H1 (cell line): ENCODE measurements at regions not wholly inside any gene's neighbourhood (a gene's known extent, or its start where the extent isn't known, plus 50 kb on each side); places are given as distances from the start of the nearest gene placed in this dataset.

Experiments
- CTCF ChIA-PET: fragments of 300-600 bp; sonication (Branson Sonifier 250); formaldehyde crosslinking; loops from one replicate; lab custom pipeline; 2021; ENCODE audit not compliant: partially characterized antibody; lab: Charles Lee
- POLR2A ChIA-PET: fragments of 300-600 bp; sonication (Branson Sonifier 250); formaldehyde crosslinking; loops from one replicate; lab custom pipeline; 2021; ENCODE audit warnings: inconsistent platforms; ENCODE audit not compliant: partially characterized antibody; lab: Charles Lee
- DNase-seq, 2 experiments: peaks; one replicate each; pipeline versions ENCODE4 v3.0.0 to v3.0.0-alpha.2; 2010 to 2022; ENCODE audit warnings: low spot score in 2 of 2, low read depth in 1 of 2, mixed read lengths in 1 of 2
- FAIRE-seq: peaks from 2 replicates; lab custom pipeline; 2011; peaks lifted over from hg19 to GRCh38; lab: Jason Lieb, UNC
- H2AFZ ChIP-seq: 2 replicates; pipeline ENCODE4 v1.8.1; 2012; ENCODE audit warnings: low read length, inconsistent platforms
- H2AK5ac ChIP-seq: 2 replicates; pipeline ENCODE4 v1.6.1; 2013; ENCODE audit warnings: low read depth, low read length
- H2BK120ac ChIP-seq: replicated peaks from 2 replicates; pipeline ENCODE3; 2013; ENCODE audit warnings: low read depth, low read length, inconsistent platforms
- H2BK12ac ChIP-seq: 2 replicates; pipeline ENCODE4 v1.6.1; 2013; ENCODE audit warnings: low read depth, low read length
- H2BK15ac ChIP-seq: 2 replicates; pipeline ENCODE4 v1.6.1; 2013; ENCODE audit warnings: low read length
- H2BK20ac ChIP-seq: 2 replicates; pipeline ENCODE4 v1.6.1; 2013; ENCODE audit warnings: low read length
- H2BK5ac ChIP-seq: 2 replicates; pipeline ENCODE4 v1.6.1; 2013; ENCODE audit warnings: low read depth, low read length
- H3K14ac ChIP-seq: 2 replicates; pipeline ENCODE4 v1.6.1; 2013; ENCODE audit warnings: inconsistent platforms; ENCODE audit not compliant: insufficient read length
- H3K18ac ChIP-seq: 2 replicates; pipeline ENCODE4 v1.6.1; 2013; ENCODE audit warnings: low read length; ENCODE audit errors: extremely low read depth
- H3K23ac ChIP-seq: 2 replicates; pipeline ENCODE4 v1.6.1; 2013; ENCODE audit warnings: inconsistent platforms; ENCODE audit not compliant: insufficient read length
- H3K23me2 ChIP-seq: 2 replicates; pipeline ENCODE4 v1.6.1; 2013; ENCODE audit warnings: low read depth, low read length
- H3K27ac ChIP-seq: 2 replicates; pipeline ENCODE4 v1.6.1; 2011; ENCODE audit warnings: low read depth, low read length, inconsistent platforms
- H3K27me3 ChIP-seq, 4 experiments: replicated peaks in 1 of 4; 1 replicate in 1 of 4; 2 replicates in 3 of 4; pipeline versions ENCODE4 v1.6.1 to v1.8.1; 2011 to 2013; ENCODE audit warnings: low read length in 3 of 4, mild to moderate bottlenecking in 3 of 4, inconsistent platforms in 2 of 4, mixed read lengths in 2 of 4, moderate library complexity in 1 of 4; ENCODE audit not compliant: control insufficient read depth in 3 of 4, insufficient read depth in 3 of 4; ENCODE audit errors: extremely low read depth in 1 of 4
- H3K36me3 ChIP-seq, 4 experiments: 2 replicates each; pipeline versions ENCODE4 v1.6.1 to v1.8.1; 2011 to 2013; ENCODE audit warnings: mild to moderate bottlenecking in 4 of 4, low read length in 3 of 4, moderate library complexity in 2 of 4, control low read depth in 1 of 4, inconsistent platforms in 1 of 4; ENCODE audit not compliant: insufficient read depth in 4 of 4, control insufficient read depth in 2 of 4
- H3K4ac ChIP-seq: replicated peaks from 2 replicates; pipeline ENCODE3; 2013; ENCODE audit warnings: low read length, low read depth, mixed read lengths, inconsistent platforms; ENCODE audit not compliant: insufficient read length
- H3K4me1 ChIP-seq, 4 experiments: replicated peaks in 1 of 4; 1 replicate in 1 of 4; 2 replicates in 3 of 4; pipeline versions ENCODE4 v1.6.1 to v1.8.1; 2011 to 2013; ENCODE audit warnings: low read length in 3 of 4, inconsistent platforms in 2 of 4, mixed read lengths in 1 of 4; ENCODE audit not compliant: insufficient read depth in 4 of 4, control insufficient read depth in 3 of 4
- H3K4me2 ChIP-seq, 2 experiments: 2 replicates each; pipeline versions ENCODE4 v1.6.1 to v1.8.1; 2011 to 2013; ENCODE audit warnings: low read depth in 2 of 2, low read length in 2 of 2, control low read depth in 1 of 2, inconsistent platforms in 1 of 2, mild to moderate bottlenecking in 1 of 2; ENCODE audit not compliant: insufficient read depth in 1 of 2
- H3K4me3 ChIP-seq, 4 experiments: fragments of 200-600, 300-600 bp in 1 of 4; sonication (generic), shearing (Covaris generic), sonication (Bioruptor Twin) in 1 of 4; 2 replicates each; pipeline versions ENCODE4 v1.5.1 to v1.8.1; 2011 to 2016; ENCODE audit warnings: low read length in 4 of 4, low read depth in 3 of 4, control low read depth in 2 of 4, inconsistent platforms in 2 of 4, mild to moderate bottlenecking in 2 of 4, mixed read lengths in 1 of 4, moderate library complexity in 1 of 4; ENCODE audit not compliant: insufficient read depth in 2 of 4; ENCODE audit errors: extremely low read depth in 1 of 4
- H3K56ac ChIP-seq: replicated peaks from 2 replicates; pipeline ENCODE3; 2013; ENCODE audit warnings: low read depth, mild to moderate bottlenecking, mixed read lengths, low read length, inconsistent platforms; ENCODE audit not compliant: insufficient read length
- H3K79me1 ChIP-seq: 2 replicates; pipeline ENCODE4 v1.6.1; 2013; ENCODE audit warnings: low read depth, low read length, control low read depth
- H3K79me2 ChIP-seq, 2 experiments: 2 replicates each; pipeline versions ENCODE4 v1.6.1 to v1.8.1; 2012 to 2013; ENCODE audit warnings: low read length in 2 of 2, mild to moderate bottlenecking in 2 of 2, inconsistent platforms in 1 of 2; ENCODE audit not compliant: insufficient read depth in 2 of 2, control insufficient read depth in 1 of 2
- H3K9ac ChIP-seq, 4 experiments: replicated peaks in 1 of 4; 1 replicate in 1 of 4; 2 replicates in 3 of 4; pipeline versions ENCODE4 v1.6.1 to v1.8.1; 2011 to 2013; ENCODE audit warnings: low read depth in 3 of 4, low read length in 3 of 4, control low read depth in 2 of 4, mild to moderate bottlenecking in 2 of 4, moderate library complexity in 2 of 4, inconsistent platforms in 1 of 4; ENCODE audit errors: extremely low read depth in 1 of 4
- H3K9me3 ChIP-seq, 2 experiments: 2 replicates each; pipeline versions ENCODE4 v1.6.1 to v1.8.1; 2012 to 2013; ENCODE audit warnings: mild to moderate bottlenecking in 2 of 2, moderate library complexity in 2 of 2, control low read depth in 1 of 2, inconsistent platforms in 1 of 2, low read depth in 1 of 2, low read length in 1 of 2, mixed read lengths in 1 of 2; ENCODE audit not compliant: insufficient read depth in 2 of 2
- H4K20me1 ChIP-seq, 2 experiments: replicated peaks in 1 of 2; 2 replicates each; pipeline versions ENCODE3 to v1.8.1; 2011 to 2013; ENCODE audit warnings: inconsistent platforms in 2 of 2, low read length in 2 of 2, mild to moderate bottlenecking in 1 of 2; ENCODE audit not compliant: insufficient read depth in 2 of 2, control insufficient read depth in 1 of 2
- H4K5ac ChIP-seq: 2 replicates; pipeline ENCODE4 v1.6.1; 2013; ENCODE audit warnings: low read length, low read depth, mixed read lengths, inconsistent platforms; ENCODE audit not compliant: insufficient read length
- H4K8ac ChIP-seq: 2 replicates; pipeline ENCODE4 v1.8.0; 2013; ENCODE audit warnings: mild to moderate bottlenecking, moderate library complexity, low read length, inconsistent platforms; ENCODE audit not compliant: insufficient read depth; ENCODE audit errors: extremely low read depth
- H4K91ac ChIP-seq: replicated peaks from 2 replicates; pipeline ENCODE3; 2013; ENCODE audit warnings: low read length, mixed read lengths, inconsistent platforms; ENCODE audit not compliant: insufficient read length
- BRCA1 ChIP-seq: IDR thresholded peaks from 2 replicates; pipeline ENCODE4 v1.6.1; 2012; ENCODE audit warnings: low read depth, low read length, improper control_type of control experiment
- CEBPB ChIP-seq: IDR thresholded peaks from 2 replicates; pipeline ENCODE4 v1.6.1; 2012; ENCODE audit warnings: low read depth, low read length
- CREB1 ChIP-seq: IDR thresholded peaks from 2 replicates; pipeline ENCODE4 v1.6.1; 2012; ENCODE audit warnings: inconsistent platforms
- WGBS, 2 experiments: shearing (Covaris generic) in 1 of 2; methylation state at CpG; one replicate each; pipeline versions ENCODE4 v1.1.6 to v1.1.7; 2013 to 2015; ENCODE audit warnings: low lambda C conversion rate in 2 of 2, mixed read lengths in 2 of 2, inconsistent platforms in 1 of 2, low coverage in 1 of 2, missing lambda C conversion rate in 1 of 2; ENCODE audit not compliant: insufficient replicate concordance in 2 of 2, insufficient coverage in 1 of 2, insufficient read length in 1 of 2; ENCODE audit errors: extremely low coverage in 1 of 2, missing lambda C conversion rate in 1 of 2; 5-methylcytosine and 5-hydroxymethylcytosine counted together

GRCh38 chr2:22998359-22998758 lies 386.6 kb upstream of the KLHL29 start:
- POLR2A ChIA-PET, result no interaction called here
- Histone ChIP-seq H3K4me1 (no peaks in the 10 kb centered on the region), H3K36me3 (no peaks in the 10 kb centered on the region), H3K4me3 (no peak overlapping the region), H3K4me2 (no peak overlapping the region), H2BK120ac (no peak overlapping the region), H3K79me1 (no peaks in the 10 kb centered on the region), H3K18ac (no peak overlapping the region), H4K91ac (no peak overlapping the region), H4K8ac (no peak overlapping the region), H2BK5ac (no peak overlapping the region), H2AK5ac (no peak overlapping the region), H4K20me1 (no peaks in the 10 kb centered on the region), H3K23me2 (no peaks in the 10 kb centered on the region), H4K5ac (no peak overlapping the region), H2BK15ac (no peak overlapping the region), H3K9me3 (no peaks in the 10 kb centered on the region)
- TF ChIP-seq CREB1 (no peak), CEBPB (peak; percentile 46; the same call in 1 of the 2 replicates), BRCA1 (no peak)
- TF ChIP-seq, all 59 proteins: peak for 1
- no peak for FAIRE-seq
- Histone ChIP-seq H3K23ac (no peak overlapping the region), H3K27me3 (no peaks in the 10 kb centered on the region), H3K27ac (no peak overlapping the region), H3K56ac (no peak overlapping the region), H3K14ac (no peak overlapping the region), H2AFZ (no peak overlapping the region), H3K79me2 (no peaks in the 10 kb centered on the region), H3K4ac (no peak overlapping the region), H2BK20ac (no peak overlapping the region), H3K9ac (no peak overlapping the region), H2BK12ac (no peak overlapping the region)
- DNase-seq, result no peak
- CTCF ChIA-PET, result no interaction called here
- WGBS, 2 experiments, result 87% methylated on average over 3 of the region's 3 CpGs; no CpG with 5 or more reads in 1 of the 2 experiments
